DOHH2 (cell line): ENCODE measurements at regions not wholly inside any gene's neighbourhood (a gene's known extent, or its start where the extent isn't known, plus 50 kb on each side); places are given as distances from the start of the nearest gene placed in this dataset.

Source experiments
- EZH2phosphoT487 ChIP-seq: fragments of 200-600 bp; sonication (generic); IDR thresholded peaks from 2 replicates; pipeline ENCODE4 v1.6.1; 2017; ENCODE audit warnings: borderline replicate concordance, mild to moderate bottlenecking, antibody characterized with exemption, low read length, moderate library complexity, mixed read lengths
- TF ChIP-seq, protein P1 (sequence below): fragments of 200-600 bp; sonication (generic); IDR thresholded peaks from one replicate; pipeline ENCODE4 v1.5.1; 2014; ENCODE audit warnings: antibody characterized with exemption, mild to moderate bottlenecking, low read depth, low read length; ENCODE audit not compliant: poor library complexity, severe bottlenecking

DNA sequence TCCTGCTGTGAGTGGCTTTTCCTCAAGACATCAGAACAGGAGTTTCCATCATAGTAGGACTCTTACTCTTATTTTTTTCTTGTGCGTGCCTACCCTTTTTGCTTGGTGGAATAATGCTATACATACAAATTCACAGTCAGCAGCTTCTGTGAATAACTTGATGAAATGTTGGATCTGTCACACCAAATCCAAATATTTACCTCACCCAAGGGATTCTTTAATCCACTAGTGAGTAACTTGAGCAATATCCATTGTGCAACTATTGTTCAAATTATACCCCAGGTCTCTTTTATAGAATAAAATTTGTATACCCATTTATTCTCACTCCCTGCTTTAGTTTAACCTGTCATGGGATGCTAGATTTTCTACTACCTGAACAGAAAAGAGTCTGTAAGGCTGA, 1078.3 kb upstream of the EDIL3 start:
- TF ChIP-seq, protein P1, sequence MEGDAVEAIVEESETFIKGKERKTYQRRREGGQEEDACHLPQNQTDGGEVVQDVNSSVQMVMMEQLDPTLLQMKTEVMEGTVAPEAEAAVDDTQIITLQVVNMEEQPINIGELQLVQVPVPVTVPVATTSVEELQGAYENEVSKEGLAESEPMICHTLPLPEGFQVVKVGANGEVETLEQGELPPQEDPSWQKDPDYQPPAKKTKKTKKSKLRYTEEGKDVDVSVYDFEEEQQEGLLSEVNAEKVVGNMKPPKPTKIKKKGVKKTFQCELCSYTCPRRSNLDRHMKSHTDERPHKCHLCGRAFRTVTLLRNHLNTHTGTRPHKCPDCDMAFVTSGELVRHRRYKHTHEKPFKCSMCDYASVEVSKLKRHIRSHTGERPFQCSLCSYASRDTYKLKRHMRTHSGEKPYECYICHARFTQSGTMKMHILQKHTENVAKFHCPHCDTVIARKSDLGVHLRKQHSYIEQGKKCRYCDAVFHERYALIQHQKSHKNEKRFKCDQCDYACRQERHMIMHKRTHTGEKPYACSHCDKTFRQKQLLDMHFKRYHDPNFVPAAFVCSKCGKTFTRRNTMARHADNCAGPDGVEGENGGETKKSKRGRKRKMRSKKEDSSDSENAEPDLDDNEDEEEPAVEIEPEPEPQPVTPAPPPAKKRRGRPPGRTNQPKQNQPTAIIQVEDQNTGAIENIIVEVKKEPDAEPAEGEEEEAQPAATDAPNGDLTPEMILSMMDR: no peak
- TF ChIP-seq EZH2phosphoT487: no peak
